GM08714 (cell line): ENCODE measurements at regions not wholly inside any gene's neighbourhood (a gene's known extent, or its start where the extent isn't known, plus 50 kb on each side); places are given as distances from the start of the nearest gene placed in this dataset.

Experiments used
- H3K4me3 ChIP-seq: fragments of 200-500 bp; sonication (Bioruptor generic); 2 replicates; pipeline ENCODE4 v1.5.1; 2014; ENCODE audit warnings: mild to moderate bottlenecking, low read length, inconsistent platforms
- ZNF274 ChIP-seq: IDR thresholded peaks from 2 replicates; pipeline ENCODE4 v1.6.1; 2012; ENCODE audit warnings: mild to moderate bottlenecking, low read depth, low read length

DNA sequence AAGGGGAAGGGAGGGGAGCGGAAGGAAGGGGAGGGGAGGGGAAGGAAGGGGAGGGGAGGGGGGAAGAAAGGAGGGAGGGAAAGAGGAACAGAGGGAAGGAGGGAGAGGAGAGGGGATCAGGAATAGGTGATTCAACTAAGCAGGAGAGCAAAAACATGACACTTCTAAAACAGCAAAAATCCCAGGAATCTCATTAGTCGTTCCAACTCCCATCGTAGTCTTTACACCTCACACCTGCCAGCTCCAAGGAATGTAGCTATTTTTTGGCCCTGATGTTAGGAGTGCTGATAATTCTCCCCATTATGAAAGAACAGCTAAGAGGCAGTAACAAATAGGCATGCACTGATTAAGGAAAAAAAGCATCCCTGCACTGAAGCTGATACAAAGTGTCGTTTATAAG is 709.9 kb upstream of the PKDCC start:
- H3K4me3 ChIP-seq, result no peak overlapping the region
- no peak for TF ChIP-seq ZNF274

DNA sequence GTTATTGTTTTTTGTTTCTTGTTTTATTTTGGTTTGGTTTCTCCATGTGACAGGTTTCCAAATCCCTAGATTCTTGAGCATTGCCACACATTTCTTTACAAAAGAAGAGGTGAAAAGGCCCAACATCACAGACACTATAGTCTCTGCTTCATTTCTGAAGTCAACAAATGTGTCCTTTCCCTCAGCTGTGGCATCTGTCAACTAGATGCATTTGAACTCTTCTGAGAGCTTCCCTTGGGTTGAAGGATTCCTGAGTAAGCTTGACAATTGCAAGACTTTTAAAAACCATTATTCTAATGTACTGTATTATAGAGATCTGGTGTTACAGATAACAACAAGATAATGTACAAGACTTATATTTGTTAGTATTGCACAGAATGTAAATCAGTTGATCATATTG is 703.3 kb upstream of the PKDCC start:
- no peak for TF ChIP-seq ZNF274
- no peak overlapping the region for H3K4me3 ChIP-seq

DNA sequence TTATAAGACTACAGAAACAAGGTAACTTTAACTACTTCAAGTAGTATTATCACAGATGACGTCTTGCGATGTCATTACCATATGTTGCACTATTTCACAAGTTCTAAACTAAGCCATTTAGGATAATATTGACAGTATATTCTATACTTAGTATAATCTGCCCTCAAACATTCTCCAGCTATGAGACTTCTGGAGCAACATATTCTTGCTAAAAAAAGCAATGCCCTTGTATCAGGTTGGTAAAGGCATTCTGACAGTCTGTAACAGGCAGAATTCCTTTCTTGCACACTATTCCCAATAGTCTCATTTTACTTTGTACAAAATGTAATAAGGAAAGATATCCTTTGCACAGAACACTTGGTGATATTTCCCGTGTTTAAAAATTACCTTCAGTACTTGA is 694.8 kb upstream of the PKDCC start:
- TF ChIP-seq ZNF274, result no peak
- no peak overlapping the region for H3K4me3 ChIP-seq

DNA sequence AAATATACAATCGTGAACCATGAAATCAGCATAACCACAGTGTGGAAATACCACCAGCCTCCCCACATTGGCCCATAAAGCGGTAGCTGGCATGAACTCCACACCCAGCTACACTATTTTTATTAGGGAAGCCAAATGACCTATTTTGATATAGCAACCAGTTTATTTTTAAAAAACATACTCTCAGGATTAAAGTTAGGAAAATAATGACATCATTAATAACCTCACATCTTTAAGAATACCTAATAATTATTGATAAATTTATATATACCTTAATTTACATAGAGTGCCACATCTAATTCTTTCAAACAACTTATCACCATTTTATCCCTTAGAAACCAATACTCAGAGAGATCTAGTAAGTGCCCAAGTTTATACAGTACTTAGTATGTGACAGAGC is 692.0 kb upstream of the PKDCC start:
- TF ChIP-seq ZNF274, result no peak
- no peak overlapping the region for H3K4me3 ChIP-seq

DNA sequence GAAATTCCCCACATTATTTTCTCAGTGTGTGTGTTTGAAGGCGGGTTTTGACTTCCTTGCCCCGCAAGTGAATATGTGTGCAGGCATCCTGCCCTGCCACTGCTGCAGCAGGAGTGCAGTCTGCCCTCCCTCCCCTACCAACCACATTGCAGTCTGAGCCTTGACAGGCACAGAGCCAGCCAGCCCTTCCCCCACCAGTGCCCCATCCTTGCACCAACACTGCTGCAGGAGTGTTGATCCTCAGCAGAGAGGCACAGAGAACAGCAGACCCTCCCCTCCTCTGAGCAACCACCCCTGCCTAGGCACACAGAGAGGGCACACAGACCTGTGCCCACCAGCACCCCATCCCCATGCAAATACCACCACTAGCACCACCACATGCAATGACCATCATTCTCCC is 683.0 kb upstream of the PKDCC start:
- TF ChIP-seq ZNF274, result no peak
- no peak overlapping the region for H3K4me3 ChIP-seq

DNA sequence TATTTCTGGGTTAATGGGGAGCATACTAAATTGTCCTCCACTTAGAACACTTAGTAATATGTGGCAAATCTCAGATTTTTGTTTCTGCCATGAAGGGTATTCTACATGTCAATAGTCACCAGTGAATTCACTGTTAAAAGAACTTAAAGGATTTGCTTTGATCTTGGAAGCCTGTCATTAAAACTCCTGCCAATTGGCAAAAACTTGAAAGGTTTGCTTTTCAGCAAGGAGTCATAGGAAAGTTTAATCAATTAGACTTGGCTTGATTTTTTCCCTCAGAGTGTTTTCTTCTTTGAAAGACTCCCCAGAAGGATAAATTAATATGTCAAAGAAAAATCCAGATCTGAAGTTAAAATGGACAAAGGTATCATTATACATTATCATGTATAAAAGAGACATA is 671.9 kb upstream of the PKDCC start:
- no peak for TF ChIP-seq ZNF274
- H3K4me3 ChIP-seq, result no peak overlapping the region

DNA sequence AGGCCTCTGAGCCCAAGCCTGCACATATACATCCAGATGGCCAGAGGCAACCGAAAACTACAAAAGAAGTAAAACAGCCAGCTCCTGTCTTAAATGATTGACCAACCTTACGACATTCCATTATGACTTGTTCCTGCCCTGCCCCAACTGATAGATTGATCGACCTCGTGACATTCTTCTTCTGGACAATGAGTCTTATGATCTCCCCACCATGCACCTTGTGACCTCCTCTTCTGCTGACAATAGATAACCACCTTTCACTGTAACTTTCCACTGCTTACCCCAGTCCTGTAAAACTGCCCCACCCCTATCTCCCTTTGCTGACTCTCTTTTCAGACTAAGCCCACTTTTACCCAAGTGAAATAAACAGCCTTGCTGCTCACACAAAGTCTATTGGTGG is 670.0 kb upstream of the PKDCC start:
- no peak for TF ChIP-seq ZNF274
- H3K4me3 ChIP-seq, result no peak overlapping the region

DNA sequence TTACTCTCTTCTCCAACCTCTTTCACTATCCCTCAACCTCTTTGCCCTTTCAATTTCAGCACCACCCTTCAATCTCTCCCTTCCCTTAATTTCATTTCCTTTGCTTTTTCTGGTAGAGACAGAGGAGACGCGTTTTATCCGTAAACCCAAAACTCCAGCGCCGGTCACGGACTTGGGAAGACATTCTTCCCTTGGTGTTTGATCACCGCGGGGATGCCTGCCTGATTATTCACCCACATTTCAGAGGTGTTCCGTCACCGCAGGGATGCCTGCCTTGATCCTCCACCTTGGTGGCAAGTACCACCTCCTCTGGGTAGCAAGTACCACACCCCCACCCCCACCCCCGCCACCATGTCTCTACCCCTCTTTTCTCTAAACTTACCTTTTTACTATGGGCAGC is 669.4 kb upstream of the PKDCC start:
- no peak for TF ChIP-seq ZNF274
- no peak overlapping the region for H3K4me3 ChIP-seq

DNA sequence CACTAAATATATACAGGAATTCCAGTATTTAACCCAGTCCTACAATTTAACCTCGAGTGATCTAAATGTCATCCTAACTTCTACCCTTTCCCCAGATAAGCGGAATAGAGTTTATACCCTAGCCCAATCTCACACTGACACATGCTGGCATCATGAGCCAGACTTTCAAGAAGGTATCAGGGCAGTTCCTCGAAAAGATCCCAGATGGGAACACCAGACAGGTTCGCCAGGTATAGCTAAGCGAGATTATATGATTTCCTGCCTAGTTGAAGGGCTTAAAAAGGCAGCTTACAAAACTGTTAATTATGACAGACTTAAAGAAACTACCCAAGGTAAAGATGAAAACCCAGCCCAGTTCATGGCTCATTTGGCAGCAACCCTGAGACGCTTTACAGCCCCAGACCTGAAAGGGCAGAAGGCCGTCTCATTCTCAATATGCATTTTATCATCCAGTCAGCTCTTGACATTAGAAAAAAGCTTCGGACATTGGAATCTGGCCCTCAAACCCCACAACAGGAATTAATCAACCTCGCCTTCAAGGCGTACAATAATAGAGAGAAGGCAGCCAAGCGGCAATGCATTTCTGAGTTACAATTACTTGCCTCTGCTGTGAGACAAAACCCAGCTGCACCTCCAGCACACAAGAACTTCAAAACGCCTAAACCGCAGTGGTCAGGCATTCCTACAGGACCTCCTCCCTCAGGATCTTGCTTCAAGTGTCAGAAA is 668.2 kb upstream of the PKDCC start:
- TF ChIP-seq ZNF274, result no peak
- no peak overlapping the region for H3K4me3 ChIP-seq

DNA sequence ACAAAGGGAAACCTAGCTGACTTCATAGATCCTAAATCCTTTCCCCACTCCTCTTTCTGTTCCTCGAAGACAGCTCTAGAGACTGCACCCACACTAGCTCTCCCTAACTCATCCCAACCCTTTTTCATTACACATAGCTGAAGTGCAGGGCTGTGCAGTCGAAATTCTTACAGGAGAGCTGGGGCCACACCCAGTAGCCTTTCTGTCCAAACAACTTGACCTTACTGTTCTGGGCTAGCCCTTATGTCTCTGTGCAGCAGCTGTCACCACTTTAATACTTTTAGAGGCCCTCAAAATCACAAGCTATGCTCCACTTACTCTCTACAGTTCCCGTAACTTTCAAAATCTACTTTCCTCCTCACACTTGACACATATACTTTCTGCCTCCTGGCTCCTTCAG is 666.1 kb upstream of the PKDCC start:
- TF ChIP-seq ZNF274, result no peak
- H3K4me3 ChIP-seq, result no peak overlapping the region

DNA sequence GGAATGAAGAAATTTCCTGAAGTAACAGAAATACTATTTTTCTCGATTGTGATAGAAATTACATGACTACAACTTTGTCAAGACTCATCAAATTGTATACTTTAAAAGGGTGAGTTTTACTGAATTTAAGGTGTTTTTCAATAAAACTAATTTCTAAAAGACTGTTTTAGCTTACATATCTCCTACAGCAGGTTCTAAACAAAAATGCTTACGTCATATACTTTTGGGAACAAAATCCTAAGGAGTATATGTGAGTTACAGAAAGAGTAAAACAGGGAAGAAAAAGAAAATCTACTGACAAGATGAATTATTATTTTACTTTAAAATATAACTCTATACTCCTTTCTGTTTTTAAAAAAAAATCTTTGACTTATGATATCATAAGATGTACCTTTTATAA is 660.3 kb upstream of the PKDCC start:
- TF ChIP-seq ZNF274, result no peak
- H3K4me3 ChIP-seq, result no peak overlapping the region

DNA sequence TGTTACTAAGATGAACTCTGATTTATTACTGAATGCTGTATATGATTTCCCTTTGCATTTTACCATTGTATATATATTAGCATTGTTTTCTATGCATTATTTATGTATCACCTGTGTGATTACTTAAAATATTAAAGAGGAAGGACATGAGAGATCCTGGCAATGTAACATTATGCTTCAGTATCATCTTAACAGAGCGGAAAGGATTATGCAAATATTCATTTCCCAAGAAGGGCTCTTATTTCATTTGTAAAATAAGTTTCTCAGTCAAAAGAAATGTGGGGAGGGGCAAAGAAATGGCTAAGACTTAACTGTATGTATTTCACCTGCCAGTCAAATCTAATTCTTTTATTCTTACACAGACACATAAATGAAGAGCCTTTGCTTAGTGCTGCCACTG is 654.2 kb upstream of the PKDCC start:
- no peak overlapping the region for H3K4me3 ChIP-seq
- no peak for TF ChIP-seq ZNF274

DNA sequence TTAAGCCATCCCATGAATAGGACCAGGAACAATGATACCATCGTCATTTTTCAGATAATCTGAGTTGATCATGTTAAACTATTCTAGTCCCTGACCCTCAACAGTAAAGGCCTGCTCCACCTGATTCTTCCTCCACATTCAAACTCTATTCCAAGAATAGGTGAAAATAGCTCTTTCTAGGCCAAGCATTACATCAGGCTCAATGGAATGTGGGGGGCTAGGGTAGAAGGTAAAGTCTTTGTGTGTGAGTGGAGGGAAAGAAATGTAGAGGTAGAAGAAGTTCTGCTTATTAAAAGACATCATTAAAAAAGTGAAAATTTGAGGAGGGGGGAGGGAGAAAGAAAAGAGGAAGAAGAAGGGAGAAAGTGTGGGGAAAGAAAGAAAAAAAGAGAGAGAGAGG is 653.3 kb upstream of the PKDCC start:
- H3K4me3 ChIP-seq, result no peak overlapping the region
- no peak for TF ChIP-seq ZNF274

DNA sequence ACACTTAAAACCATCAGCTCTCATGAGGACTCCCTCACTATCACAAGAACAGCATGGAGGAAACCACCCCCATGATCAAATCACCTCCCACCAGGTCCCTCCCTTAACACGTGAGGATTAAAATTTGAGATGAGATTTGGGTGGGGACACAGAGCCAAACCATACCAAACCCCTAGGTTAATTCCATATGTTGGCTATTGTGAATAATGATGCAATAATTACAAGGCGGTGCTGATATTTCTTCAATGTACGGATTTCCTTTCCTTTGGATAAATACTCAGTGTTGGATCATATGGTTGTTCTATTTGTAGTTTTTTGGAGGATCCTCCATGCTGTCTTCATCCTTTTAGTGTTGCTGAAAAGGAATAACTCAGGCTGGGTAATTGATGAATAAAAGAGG is 652.1 kb upstream of the PKDCC start:
- no peak for TF ChIP-seq ZNF274
- H3K4me3 ChIP-seq, result no peak overlapping the region

DNA sequence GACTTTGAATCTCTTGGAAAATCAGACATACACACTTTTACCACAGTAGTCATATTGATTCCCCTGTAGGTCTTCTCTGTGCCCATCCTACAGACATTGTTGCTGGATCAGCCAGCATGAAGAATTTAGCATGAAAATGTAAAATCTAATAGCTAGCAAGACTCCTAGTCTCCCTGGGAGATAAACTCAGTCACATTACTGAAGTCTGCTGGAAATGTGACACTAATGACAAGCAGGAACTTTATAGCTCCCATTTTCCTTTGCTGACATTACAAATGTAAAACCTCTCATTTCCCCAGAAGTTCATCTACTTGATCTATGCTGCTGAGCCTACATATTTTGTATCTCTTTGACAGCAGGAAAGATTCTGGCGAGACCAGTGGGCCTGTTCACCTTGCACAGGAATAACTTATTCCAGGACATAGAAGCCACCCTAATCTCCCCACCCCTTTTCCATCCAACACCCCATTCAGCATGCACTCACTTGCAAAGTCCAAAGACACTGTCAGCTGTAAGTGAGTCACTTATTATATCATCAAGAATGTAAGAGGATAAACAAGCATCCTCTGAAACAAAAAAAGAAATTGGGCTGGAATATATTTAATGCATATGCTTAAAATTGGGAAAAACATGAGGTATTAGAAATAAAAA is 648.3 kb upstream of the PKDCC start:
- TF ChIP-seq ZNF274, result no peak
- no peak overlapping the region for H3K4me3 ChIP-seq
